ENCODE measurements at regions not wholly inside any gene's neighbourhood (a gene's known extent, or its start where the extent isn't known, plus 50 kb on each side); places are given as distances from the start of the nearest gene placed in this dataset.

- TF ChIP-seq, protein P1, sequence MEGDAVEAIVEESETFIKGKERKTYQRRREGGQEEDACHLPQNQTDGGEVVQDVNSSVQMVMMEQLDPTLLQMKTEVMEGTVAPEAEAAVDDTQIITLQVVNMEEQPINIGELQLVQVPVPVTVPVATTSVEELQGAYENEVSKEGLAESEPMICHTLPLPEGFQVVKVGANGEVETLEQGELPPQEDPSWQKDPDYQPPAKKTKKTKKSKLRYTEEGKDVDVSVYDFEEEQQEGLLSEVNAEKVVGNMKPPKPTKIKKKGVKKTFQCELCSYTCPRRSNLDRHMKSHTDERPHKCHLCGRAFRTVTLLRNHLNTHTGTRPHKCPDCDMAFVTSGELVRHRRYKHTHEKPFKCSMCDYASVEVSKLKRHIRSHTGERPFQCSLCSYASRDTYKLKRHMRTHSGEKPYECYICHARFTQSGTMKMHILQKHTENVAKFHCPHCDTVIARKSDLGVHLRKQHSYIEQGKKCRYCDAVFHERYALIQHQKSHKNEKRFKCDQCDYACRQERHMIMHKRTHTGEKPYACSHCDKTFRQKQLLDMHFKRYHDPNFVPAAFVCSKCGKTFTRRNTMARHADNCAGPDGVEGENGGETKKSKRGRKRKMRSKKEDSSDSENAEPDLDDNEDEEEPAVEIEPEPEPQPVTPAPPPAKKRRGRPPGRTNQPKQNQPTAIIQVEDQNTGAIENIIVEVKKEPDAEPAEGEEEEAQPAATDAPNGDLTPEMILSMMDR (conservative IDR thresholded peaks at IDR 0.05): no peak
- TF ChIP-seq EZH2 (IDR thresholded peaks at IDR 0.05; ENCODE audit: low read depth): no peak
Measured at GRCh38 chr7:31260851-31261250, 79.7 kb downstream of the NEUROD6 start.
